Thyroid gland (tissue), 4 donors: ENCODE measurements at regions not wholly inside any gene's neighbourhood (a gene's known extent, or its start where the extent isn't known, plus 50 kb on each side); places are given as distances from the start of the nearest gene placed in this dataset.

ENCODE experiments used
- POLR2A ChIP-seq, 2 donors: fragments of 450-650 bp; IDR thresholded peaks; one replicate each; pipeline ENCODE4 v1.6.1; 2017; ENCODE audit warnings: antibody characterized with exemption in 2 of 2, mild to moderate bottlenecking in 2 of 2, moderate library complexity in 1 of 2
- TF ChIP-seq, protein P1 (sequence below), 6 experiments: fragments of 200-600 bp in 3 of 6; fragments of 450-650 bp in 3 of 6; sonication (generic) in 3 of 6; IDR thresholded peaks; one replicate each; pipeline ENCODE4 v1.5.1; 2016 to 2019; ENCODE audit warnings: antibody characterized with exemption in 6 of 6, mild to moderate bottlenecking in 2 of 6, inconsistent platforms in 1 of 6, moderate library complexity in 1 of 6

DNA sequence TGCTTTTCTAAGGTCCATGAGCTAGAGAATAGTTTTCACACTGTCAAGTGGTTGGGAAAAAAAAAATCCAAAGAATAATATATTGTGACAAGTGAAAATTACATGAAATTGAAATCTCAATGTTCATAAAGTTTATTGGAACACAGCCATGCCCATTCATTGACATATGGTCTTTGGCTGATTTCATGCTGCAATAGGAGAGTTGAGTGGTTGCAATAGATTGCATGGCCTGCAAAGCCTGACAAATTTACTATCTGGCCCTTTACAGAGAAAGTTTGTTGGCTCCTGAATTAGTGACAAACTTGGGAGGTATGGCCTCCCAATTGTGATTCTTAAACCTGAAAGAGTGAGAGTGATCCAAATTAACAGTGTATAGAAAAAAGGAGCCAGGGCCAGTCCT, 115.5 kb upstream of the FAM9C start:
- no peak for TF ChIP-seq POLR2A (IDR thresholded peaks at IDR 0.05)
- TF ChIP-seq, protein P1, sequence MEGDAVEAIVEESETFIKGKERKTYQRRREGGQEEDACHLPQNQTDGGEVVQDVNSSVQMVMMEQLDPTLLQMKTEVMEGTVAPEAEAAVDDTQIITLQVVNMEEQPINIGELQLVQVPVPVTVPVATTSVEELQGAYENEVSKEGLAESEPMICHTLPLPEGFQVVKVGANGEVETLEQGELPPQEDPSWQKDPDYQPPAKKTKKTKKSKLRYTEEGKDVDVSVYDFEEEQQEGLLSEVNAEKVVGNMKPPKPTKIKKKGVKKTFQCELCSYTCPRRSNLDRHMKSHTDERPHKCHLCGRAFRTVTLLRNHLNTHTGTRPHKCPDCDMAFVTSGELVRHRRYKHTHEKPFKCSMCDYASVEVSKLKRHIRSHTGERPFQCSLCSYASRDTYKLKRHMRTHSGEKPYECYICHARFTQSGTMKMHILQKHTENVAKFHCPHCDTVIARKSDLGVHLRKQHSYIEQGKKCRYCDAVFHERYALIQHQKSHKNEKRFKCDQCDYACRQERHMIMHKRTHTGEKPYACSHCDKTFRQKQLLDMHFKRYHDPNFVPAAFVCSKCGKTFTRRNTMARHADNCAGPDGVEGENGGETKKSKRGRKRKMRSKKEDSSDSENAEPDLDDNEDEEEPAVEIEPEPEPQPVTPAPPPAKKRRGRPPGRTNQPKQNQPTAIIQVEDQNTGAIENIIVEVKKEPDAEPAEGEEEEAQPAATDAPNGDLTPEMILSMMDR (IDR thresholded peaks at IDR 0.05), result no peak
